ENCODE measurements at regions not wholly inside any gene's neighbourhood (a gene's known extent, or its start where the extent isn't known, plus 50 kb on each side); places are given as distances from the start of the nearest gene placed in this dataset.

DNA sequence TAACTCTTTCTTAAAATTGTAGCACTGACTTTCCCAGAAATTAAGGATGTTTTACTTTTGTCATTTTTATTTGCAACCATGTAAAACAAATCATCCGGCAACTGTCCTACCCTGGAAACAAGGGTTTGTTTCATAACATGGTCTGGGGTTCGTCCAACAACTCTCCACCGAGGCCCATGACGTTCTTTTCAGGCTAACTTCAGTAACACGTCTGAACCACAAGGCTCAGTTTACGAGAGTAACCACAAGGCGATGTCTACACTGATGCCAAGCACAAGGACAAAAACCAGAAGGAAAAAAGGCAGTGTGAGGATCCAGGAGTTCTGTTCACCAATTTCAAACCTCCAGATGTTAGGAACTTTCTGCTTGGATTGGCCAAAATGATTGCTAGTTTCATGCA is 546.1 kb downstream of the NTRK3 start:
- TF ChIP-seq, protein P1, sequence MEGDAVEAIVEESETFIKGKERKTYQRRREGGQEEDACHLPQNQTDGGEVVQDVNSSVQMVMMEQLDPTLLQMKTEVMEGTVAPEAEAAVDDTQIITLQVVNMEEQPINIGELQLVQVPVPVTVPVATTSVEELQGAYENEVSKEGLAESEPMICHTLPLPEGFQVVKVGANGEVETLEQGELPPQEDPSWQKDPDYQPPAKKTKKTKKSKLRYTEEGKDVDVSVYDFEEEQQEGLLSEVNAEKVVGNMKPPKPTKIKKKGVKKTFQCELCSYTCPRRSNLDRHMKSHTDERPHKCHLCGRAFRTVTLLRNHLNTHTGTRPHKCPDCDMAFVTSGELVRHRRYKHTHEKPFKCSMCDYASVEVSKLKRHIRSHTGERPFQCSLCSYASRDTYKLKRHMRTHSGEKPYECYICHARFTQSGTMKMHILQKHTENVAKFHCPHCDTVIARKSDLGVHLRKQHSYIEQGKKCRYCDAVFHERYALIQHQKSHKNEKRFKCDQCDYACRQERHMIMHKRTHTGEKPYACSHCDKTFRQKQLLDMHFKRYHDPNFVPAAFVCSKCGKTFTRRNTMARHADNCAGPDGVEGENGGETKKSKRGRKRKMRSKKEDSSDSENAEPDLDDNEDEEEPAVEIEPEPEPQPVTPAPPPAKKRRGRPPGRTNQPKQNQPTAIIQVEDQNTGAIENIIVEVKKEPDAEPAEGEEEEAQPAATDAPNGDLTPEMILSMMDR (IDR thresholded peaks at IDR 0.05), result no peak
- TF ChIP-seq POLR2A (IDR thresholded peaks at IDR 0.05), result no peak

Data from breast epithelium (tissue), 3 donors.